ENCODE measurements at regions not wholly inside any gene's neighbourhood (a gene's known extent, or its start where the extent isn't known, plus 50 kb on each side); places are given as distances from the start of the nearest gene placed in this dataset.

- TF ChIP-seq CTCF (IDR thresholded peaks at IDR 0.05; ENCODE audit: insufficient read depth, low read length, poor library complexity, severe bottlenecking) (no peak), EZH2phosphoT487 (conservative IDR thresholded peaks at IDR 0.05; ENCODE audit: low read length) (no peak)
Observed at GRCh38 chr12:60100852-60101251, 505.0 kb downstream of the SLC16A7 start.
